ENCODE measurements at regions not wholly inside any gene's neighbourhood (a gene's known extent, or its start where the extent isn't known, plus 50 kb on each side); places are given as distances from the start of the nearest gene placed in this dataset.

GRCh38 chr3:168615493-168616020 lies 519.8 kb upstream of the GOLIM4 start:
- intact Hi-C loops (cut with micrococcal nuclease) (no loop called here), dilution Hi-C loops (cut with HindIII; ENCODE audit: low sequenced_read_pairs, unreplicated experiment) (no loop called here), in situ Hi-C loops (cut with MboI; ENCODE audit: low sequenced_read_pairs) (no loop called here)
- CTCF ChIA-PET = interaction anchor here (1.0 to 1.4 kb wide), 2 partner anchors 11 to 231 kb away, joined by 3 to 4 read pairs; no protein-coding TSS in a partner anchor
- H4K5ac ChIP-seq (ENCODE audit: low read depth, low read length) = no peak overlapping the region
- no peak overlapping the region for H3K4me2 ChIP-seq (ENCODE audit: low read depth, low read length)
- DNase-seq (no peak), ATAC-seq (ENCODE audit: low read depth) (no peak)
- H3K23ac ChIP-seq (ENCODE audit: low read depth, low read length) = no peak overlapping the region
- H3K9me1 ChIP-seq (ENCODE audit: insufficient read depth, low read length) = no peaks in the 10 kb centered on the region; the same call in 1 of the 2 replicates
- no TSS peak for BruUV-seq (replicated peaks)
- no peak overlapping the region for H3K27ac ChIP-seq (ENCODE audit: insufficient read depth, low read length)
- H3K27me3 ChIP-seq (ENCODE audit: control insufficient read depth, insufficient read depth, low read length) = no peaks in the 10 kb centered on the region
- no peaks in the 10 kb centered on the region for H3K36me3 ChIP-seq (ENCODE audit: control insufficient read depth, insufficient read depth, low read length)
- H2AK5ac ChIP-seq (ENCODE audit: low read depth, low read length) = no peak overlapping the region
- no peak overlapping the region for H2BK120ac ChIP-seq (ENCODE audit: low read depth, low read length)
- no peak overlapping the region for H2BK5ac ChIP-seq (ENCODE audit: low read depth, low read length, poor library complexity, severe bottlenecking)
- H3K4ac ChIP-seq (ENCODE audit: low read depth, low read length) = no peak overlapping the region
- H3K9me3 ChIP-seq (ENCODE audit: control insufficient read depth, insufficient read depth, low read length) = no peaks in the 10 kb centered on the region
- no peak overlapping the region for H2BK20ac ChIP-seq (ENCODE audit: low read depth, low read length)
- H3K79me1 ChIP-seq (ENCODE audit: low read depth in 1 of 2, low read length in 2 of 2) = no peaks in the 10 kb centered on the region
- H4K20me1 ChIP-seq (ENCODE audit: insufficient read depth, low read length) = no peaks in the 10 kb centered on the region
- H2BK15ac ChIP-seq (ENCODE audit: low read depth, low read length) = no peak overlapping the region
- H3K14ac ChIP-seq (replicated peaks; ENCODE audit: low read depth, low read length) = no peak overlapping the region
- no peak for TF ChIP-seq MXI1 (IDR thresholded peaks at IDR 0.05; ENCODE audit: borderline replicate concordance, low read depth, low read length)
- TF ChIP-seq, protein P1, sequence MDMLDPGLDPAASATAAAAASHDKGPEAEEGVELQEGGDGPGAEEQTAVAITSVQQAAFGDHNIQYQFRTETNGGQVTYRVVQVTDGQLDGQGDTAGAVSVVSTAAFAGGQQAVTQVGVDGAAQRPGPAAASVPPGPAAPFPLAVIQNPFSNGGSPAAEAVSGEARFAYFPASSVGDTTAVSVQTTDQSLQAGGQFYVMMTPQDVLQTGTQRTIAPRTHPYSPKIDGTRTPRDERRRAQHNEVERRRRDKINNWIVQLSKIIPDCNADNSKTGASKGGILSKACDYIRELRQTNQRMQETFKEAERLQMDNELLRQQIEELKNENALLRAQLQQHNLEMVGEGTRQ (IDR thresholded peaks at IDR 0.05; ENCODE audit: low read depth, low read length) = no peak
- no peak for TF ChIP-seq CEBPB (IDR thresholded peaks at IDR 0.05; ENCODE audit: low read depth, low read length)
- TF ChIP-seq BHLHE40 (IDR thresholded peaks at IDR 0.05; ENCODE audit: low read depth, low read length) = no peak
- no peak overlapping the region for H3K56ac ChIP-seq (ENCODE audit: extremely low read depth, insufficient read depth, low read length)
- no peak overlapping the region for H4K91ac ChIP-seq (ENCODE audit: insufficient read depth, low read depth, low read length)
- WGBS, 2 experiments (ENCODE audit: extremely low coverage in 2 of 2, insufficient read length in 1 of 2) = no CpG with 5 or more reads among the region's 2 CpGs
- H2AK9ac ChIP-seq (replicated peaks; ENCODE audit: low read depth, low read length, poor library complexity) = no peak overlapping the region
- H3K4me3 ChIP-seq (ENCODE audit: insufficient read depth, low read depth, low read length) = no peak overlapping the region
- no peaks in the 10 kb centered on the region for H3K4me1 ChIP-seq (ENCODE audit: control insufficient read depth, insufficient read depth, low read length)
- H2AFZ ChIP-seq (replicated peaks; ENCODE audit: low read length, poor library complexity) = no peak overlapping the region
- no peak overlapping the region for H3K9ac ChIP-seq (ENCODE audit: low read depth, low read length)
- H3K18ac ChIP-seq (ENCODE audit: low read depth, low read length) = no peak overlapping the region
- POLR2A ChIA-PET (ENCODE audit: unreplicated experiment) = no interaction called here
- H4K8ac ChIP-seq (ENCODE audit: low read depth in 2 of 2, low read length in 2 of 2) = no peak overlapping the region
